ENCODE measurements at regions not wholly inside any gene's neighbourhood (a gene's known extent, or its start where the extent isn't known, plus 50 kb on each side); places are given as distances from the start of the nearest gene placed in this dataset.

- intact Hi-C loops (cut with DNase I; ENCODE audit: low total_unique reads) (no loop called here), in situ Hi-C loops (cut with MboI; ENCODE audit: low sequenced_read_pairs in 4 of 4) (no loop called here)
- H3K27me3 ChIP-seq = no peaks in the 10 kb centered on the region
- no peak for TF ChIP-seq CTCF (IDR thresholded peaks at IDR 0.05 in 4 of 5, conservative IDR thresholded peaks at IDR 0.05 in 1 of 5)
- TF ChIP-seq POLR2A (IDR thresholded peaks at IDR 0.05) = no peak
- H3K4me3 ChIP-seq = no peak overlapping the region
- DNase-seq = no peak
- H3K4me1 ChIP-seq = no peaks in the 10 kb centered on the region
- no peaks in the 10 kb centered on the region for H3K9me3 ChIP-seq
- H3K36me3 ChIP-seq = no peaks in the 10 kb centered on the region
- H3K27ac ChIP-seq = no peak overlapping the region
- no peak for ATAC-seq
These were observed 1290.7 kb upstream of the ADGRL2 start for GRCh38 chr1:80509965-80510522.

- DNase-seq (no peak), ATAC-seq (no peak)
- Histone ChIP-seq H3K9me3 (no peaks in the 10 kb centered on the region), H3K4me1 (no peaks in the 10 kb centered on the region), H3K36me3 (no peaks in the 10 kb centered on the region), H3K27ac (no peak overlapping the region), H3K4me3 (no peak overlapping the region), H3K27me3 (no peaks in the 10 kb centered on the region)
- intact Hi-C loops (cut with DNase I; ENCODE audit: low total_unique reads) (no loop called here), in situ Hi-C loops (cut with MboI; ENCODE audit: low sequenced_read_pairs in 4 of 4) (no loop called here)
- TF ChIP-seq CTCF (IDR thresholded peaks at IDR 0.05 in 4 of 5, conservative IDR thresholded peaks at IDR 0.05 in 1 of 5) (no peak), POLR2A (IDR thresholded peaks at IDR 0.05) (no peak)
These were observed 1294.5 kb upstream of the ADGRL2 start for GRCh38 chr1:80506216-80506615.

GRCh38 chr1:80498673-80499072 lies 1302.1 kb upstream of the ADGRL2 start:
- H3K27me3 ChIP-seq = no peaks in the 10 kb centered on the region
- TF ChIP-seq CTCF (IDR thresholded peaks at IDR 0.05 in 4 of 5, conservative IDR thresholded peaks at IDR 0.05 in 1 of 5) (no peak), POLR2A (IDR thresholded peaks at IDR 0.05) (no peak)
- H3K27ac ChIP-seq = no peak overlapping the region
- H3K9me3 ChIP-seq = no peaks in the 10 kb centered on the region
- H3K36me3 ChIP-seq = no peaks in the 10 kb centered on the region
- DNase-seq (no peak), ATAC-seq (no peak)
- intact Hi-C loops (cut with DNase I; ENCODE audit: low total_unique reads) = no loop called here
- H3K4me1 ChIP-seq = no peaks in the 10 kb centered on the region
- in situ Hi-C loops (cut with MboI; ENCODE audit: low sequenced_read_pairs in 4 of 4) = no loop called here
- H3K4me3 ChIP-seq = no peak overlapping the region

- ATAC-seq = no peak
- intact Hi-C loops (cut with DNase I; ENCODE audit: low total_unique reads) (no loop called here), in situ Hi-C loops (cut with MboI; ENCODE audit: low sequenced_read_pairs in 4 of 4) (no loop called here)
- H3K27me3 ChIP-seq = no peaks in the 10 kb centered on the region
- H3K9me3 ChIP-seq = no peaks in the 10 kb centered on the region
- no peaks in the 10 kb centered on the region for H3K36me3 ChIP-seq
- no peak for TF ChIP-seq CTCF (IDR thresholded peaks at IDR 0.05 in 4 of 5, conservative IDR thresholded peaks at IDR 0.05 in 1 of 5)
- TF ChIP-seq POLR2A (IDR thresholded peaks at IDR 0.05) = no peak
- H3K4me3 ChIP-seq = no peak overlapping the region
- DNase-seq = no peak
- H3K27ac ChIP-seq = no peak overlapping the region
- no peaks in the 10 kb centered on the region for H3K4me1 ChIP-seq
These were observed 1304.9 kb upstream of the ADGRL2 start for GRCh38 chr1:80495806-80496205.

- Histone ChIP-seq H3K4me1 (no peaks in the 10 kb centered on the region), H3K36me3 (no peaks in the 10 kb centered on the region), H3K27ac (no peak overlapping the region), H3K4me3 (no peak overlapping the region), H3K9me3 (no peaks in the 10 kb centered on the region), H3K27me3 (no peaks in the 10 kb centered on the region)
- ATAC-seq (no peak), DNase-seq (no peak)
- intact Hi-C loops (cut with DNase I; ENCODE audit: low total_unique reads) (no loop called here), in situ Hi-C loops (cut with MboI; ENCODE audit: low sequenced_read_pairs in 4 of 4) (no loop called here)
- no peak for TF ChIP-seq CTCF (IDR thresholded peaks at IDR 0.05 in 4 of 5, conservative IDR thresholded peaks at IDR 0.05 in 1 of 5)
- no peak for TF ChIP-seq POLR2A (IDR thresholded peaks at IDR 0.05)
These were observed 1328.6 kb upstream of the ADGRL2 start for GRCh38 chr1:80472145-80472544.
